ENCODE measurements at regions not wholly inside any gene's neighbourhood (a gene's known extent, or its start where the extent isn't known, plus 50 kb on each side); places are given as distances from the start of the nearest gene placed in this dataset.

GRCh38 chr1:213486488-213486887 lies 435.4 kb downstream of the RPS6KC1 start:
- POLR2A ChIA-PET: no interaction called here
- no peaks in the 10 kb centered on the region for H3K36me3 ChIP-seq (replicated peaks in 1 of 2; ENCODE audit: control insufficient read depth in 1 of 2, insufficient read depth in 2 of 2, low read length in 1 of 2)
- no peaks in the 10 kb centered on the region for H3K27me3 ChIP-seq (ENCODE audit: insufficient read depth)
- WGBS (ENCODE audit: low lambda C conversion rate): 16% methylated on average over 3 of the region's 3 CpGs
- no peak for DNase-seq
- no peaks in the 10 kb centered on the region for H3K9me3 ChIP-seq
- no peaks in the 10 kb centered on the region for H3K79me2 ChIP-seq (ENCODE audit: insufficient read depth)
- H3F3A ChIP-seq (replicated peaks; ENCODE audit: insufficient read depth): no peaks in the 10 kb centered on the region
- H3K9me2 ChIP-seq: no peaks in the 10 kb centered on the region
- no peak overlapping the region for H3K9ac ChIP-seq
- no peaks in the 10 kb centered on the region for H4K20me1 ChIP-seq (ENCODE audit: insufficient read depth)
- H3K4me1 ChIP-seq (ENCODE audit: control insufficient read depth in 1 of 2, insufficient read depth in 2 of 2, low read depth in 1 of 2, low read length in 1 of 2): no peaks in the 10 kb centered on the region
- H3K4me3 ChIP-seq (ENCODE audit: low read depth in 2 of 2, low read length in 1 of 2): no peak overlapping the region
- TF ChIP-seq TEAD4 (IDR thresholded peaks at IDR 0.05; ENCODE audit: borderline replicate concordance, insufficient read depth) (no peak), RAD21 (IDR thresholded peaks at IDR 0.05; ENCODE audit: low read length) (no peak)
- CTCF ChIA-PET: no interaction called here
- no peak overlapping the region for H3K4me2 ChIP-seq
- no peak overlapping the region for H3K27ac ChIP-seq (ENCODE audit: low read depth in 2 of 2, low read length in 1 of 2)
- no peak overlapping the region for H2AFZ ChIP-seq (ENCODE audit: low read depth)

- no peaks in the 10 kb centered on the region for H3K79me2 ChIP-seq (ENCODE audit: insufficient read depth)
- no peaks in the 10 kb centered on the region; the same call in 1 of the 2 replicates for H3K9me3 ChIP-seq
- no peak overlapping the region for H3K9ac ChIP-seq
- H3K4me3 ChIP-seq (ENCODE audit: low read depth in 2 of 2, low read length in 1 of 2): no peak overlapping the region
- no peaks in the 10 kb centered on the region for H4K20me1 ChIP-seq (ENCODE audit: insufficient read depth)
- H3K4me2 ChIP-seq: no peak overlapping the region
- no peaks in the 10 kb centered on the region for H3F3A ChIP-seq (replicated peaks; ENCODE audit: insufficient read depth)
- no peak for TF ChIP-seq TCF12 (IDR thresholded peaks at IDR 0.05)
- no peak for TF ChIP-seq IRF3 (IDR thresholded peaks at IDR 0.05; ENCODE audit: low read depth, low read length)
- H3K36me3 ChIP-seq (replicated peaks in 1 of 2; ENCODE audit: control insufficient read depth in 1 of 2, insufficient read depth in 2 of 2, low read length in 1 of 2): no peaks in the 10 kb centered on the region
- no peaks in the 10 kb centered on the region for H3K9me2 ChIP-seq
- H3K4me1 ChIP-seq (ENCODE audit: control insufficient read depth in 1 of 2, insufficient read depth in 2 of 2, low read depth in 1 of 2, low read length in 1 of 2): no peaks in the 10 kb centered on the region
- H3K27ac ChIP-seq (ENCODE audit: low read depth in 2 of 2, low read length in 1 of 2): no peak overlapping the region
- POLR2A ChIA-PET: no interaction called here
- no peaks in the 10 kb centered on the region for H3K27me3 ChIP-seq (ENCODE audit: insufficient read depth)
- DNase-seq: no peak
- CTCF ChIA-PET: no interaction called here
- H2AFZ ChIP-seq (ENCODE audit: low read depth): no peak overlapping the region
- WGBS (ENCODE audit: low lambda C conversion rate): 23% methylated on average over 5 of the region's 5 CpGs
Observed at GRCh38 chr1:213491468-213491867, 440.4 kb downstream of the RPS6KC1 start.

- no peaks in the 10 kb centered on the region for H3K36me3 ChIP-seq (replicated peaks in 1 of 2; ENCODE audit: control insufficient read depth in 1 of 2, insufficient read depth in 2 of 2, low read length in 1 of 2)
- H3K4me3 ChIP-seq (ENCODE audit: low read depth in 2 of 2, low read length in 1 of 2): no peak overlapping the region
- ChIA-PET CTCF (interaction anchor here (1.4 kb wide), 1 partner anchor 31 kb away, joined by 4 read pairs; no protein-coding TSS in a partner anchor), POLR2A (no interaction called here)
- H3K4me2 ChIP-seq: no peak overlapping the region
- no peaks in the 10 kb centered on the region for H3K9me2 ChIP-seq
- H3K27ac ChIP-seq (ENCODE audit: low read depth in 2 of 2, low read length in 1 of 2): no peak overlapping the region
- no peak overlapping the region for H2AFZ ChIP-seq (ENCODE audit: low read depth)
- 40% methylated on average over 21 of the region's 21 CpGs for WGBS (ENCODE audit: low lambda C conversion rate)
- no peak for DNase-seq
- no peak overlapping the region for H3K9ac ChIP-seq
- H3K27me3 ChIP-seq (ENCODE audit: insufficient read depth): no peaks in the 10 kb centered on the region
- H3F3A ChIP-seq (replicated peaks; ENCODE audit: insufficient read depth): no peaks in the 10 kb centered on the region
- no peaks in the 10 kb centered on the region for H3K4me1 ChIP-seq (ENCODE audit: control insufficient read depth in 1 of 2, insufficient read depth in 2 of 2, low read depth in 1 of 2, low read length in 1 of 2)
- no peaks in the 10 kb centered on the region for H3K79me2 ChIP-seq (ENCODE audit: insufficient read depth)
- no peaks in the 10 kb centered on the region; the same call in 1 of the 2 replicates for H3K9me3 ChIP-seq
- no peaks in the 10 kb centered on the region for H4K20me1 ChIP-seq (ENCODE audit: insufficient read depth)
- TF ChIP-seq RAD21 (IDR thresholded peaks at IDR 0.05; ENCODE audit: low read length) (no peak), REST (IDR thresholded peaks at IDR 0.05; ENCODE audit: low read depth, low read length) (no peak), PBX3 (IDR thresholded peaks at IDR 0.05) (no peak), MEF2A (IDR thresholded peaks at IDR 0.05; ENCODE audit: borderline replicate concordance, low read depth) (no peak), SMC3 (IDR thresholded peaks at IDR 0.05; ENCODE audit: low read depth, low read length) (no peak), MXI1 (IDR thresholded peaks at IDR 0.05; ENCODE audit: low read depth, low read length) (no peak), FOXM1 (IDR thresholded peaks at IDR 0.05; ENCODE audit: low read depth) (no peak), CTCF (IDR thresholded peaks at IDR 0.05) (no peak), ELF1 (IDR thresholded peaks at IDR 0.05) (no peak), EZH2phosphoT487 (IDR thresholded peaks at IDR 0.05; ENCODE audit: borderline replicate concordance, low read depth) (no peak)
Observed at GRCh38 chr1:213492161-213493041, 441.4 kb downstream of the RPS6KC1 start.

All from SK-N-SH (cell line).